ENCODE measurements at regions not wholly inside any gene's neighbourhood (a gene's known extent, or its start where the extent isn't known, plus 50 kb on each side); places are given as distances from the start of the nearest gene placed in this dataset.
"Not testable (repeated sequence)": the region's sequence is repeated elsewhere in the genome, so short reads cannot be mapped to it uniquely, and the experiment has no call there.

DNA sequence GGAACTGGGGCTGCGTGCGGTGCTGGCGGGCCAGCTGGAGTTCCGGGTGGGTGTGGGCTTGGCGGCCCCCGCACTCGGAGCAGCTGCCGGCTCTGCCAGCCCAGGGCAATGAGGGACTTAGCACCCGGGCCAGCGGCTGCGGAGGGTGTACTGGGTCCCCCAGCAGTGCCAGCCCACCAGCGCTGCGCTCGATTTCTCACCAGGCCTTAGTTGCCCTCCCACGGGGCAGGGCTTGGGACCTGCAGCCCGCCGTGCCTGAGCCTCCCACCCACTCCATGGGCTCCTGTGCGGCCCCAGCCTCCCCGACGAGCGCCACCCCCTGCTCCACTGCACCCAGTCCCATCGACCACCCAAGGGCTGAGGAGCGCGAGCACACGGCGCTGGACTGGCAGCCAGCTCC is 126.0 kb upstream of the SPATA12 start:
- H3K36me3 ChIP-seq; H3K4me3 ChIP-seq; DNase-seq (ENCODE audit: low read depth in 1 of 2, low spot score in 2 of 2); H3K27ac ChIP-seq; H3K9me3 ChIP-seq (replicated peaks); H3K27me3 ChIP-seq (replicated peaks): not testable (repeated sequence)
- peaks cover 22% of the 10 kb centered on the region for H3K4me1 ChIP-seq (replicated peaks)

GRCh38 chr3:56933803-56934202 is 126.7 kb upstream of the SPATA12 start:
- no peaks in the 10 kb centered on the region for H3K9me3 ChIP-seq (replicated peaks)

GRCh38 chr3:56932866-56933265 is 127.6 kb upstream of the SPATA12 start:
- H3K36me3 ChIP-seq, result no peaks in the 10 kb centered on the region
- no peak for DNase-seq (ENCODE audit: low read depth in 1 of 2, low spot score in 2 of 2)
- no peak overlapping the region for H3K27ac ChIP-seq
- H3K4me1 ChIP-seq (replicated peaks), result peaks cover 38% of the 10 kb centered on the region
- no peaks in the 10 kb centered on the region for H3K9me3 ChIP-seq (replicated peaks)
- no peak overlapping the region for H3K4me3 ChIP-seq
- H3K27me3 ChIP-seq (replicated peaks), result no peaks in the 10 kb centered on the region

More at GRCh38 chr3:56933803-56934202, 126.7 kb upstream of the SPATA12 start:
- Histone ChIP-seq H3K27me3 (replicated peaks) (no peaks in the 10 kb centered on the region), H3K27ac (no peak overlapping the region), H3K4me1 (replicated peaks) (peaks cover 29% of the 10 kb centered on the region), H3K36me3 (no peaks in the 10 kb centered on the region), H3K4me3 (no peak overlapping the region)
- no peak for DNase-seq (ENCODE audit: low read depth in 1 of 2, low spot score in 2 of 2)

GRCh38 chr3:56931836-56932235 is 128.6 kb upstream of the SPATA12 start:
- Histone ChIP-seq H3K9me3 (replicated peaks) (no peaks in the 10 kb centered on the region), H3K36me3 (no peaks in the 10 kb centered on the region), H3K4me1 (replicated peaks) (peaks cover 42% of the 10 kb centered on the region), H3K4me3 (no peak overlapping the region), H3K27me3 (replicated peaks) (no peaks in the 10 kb centered on the region), H3K27ac (no peak overlapping the region)
- DNase-seq (ENCODE audit: low read depth in 1 of 2, low spot score in 2 of 2), result no peak

DNA sequence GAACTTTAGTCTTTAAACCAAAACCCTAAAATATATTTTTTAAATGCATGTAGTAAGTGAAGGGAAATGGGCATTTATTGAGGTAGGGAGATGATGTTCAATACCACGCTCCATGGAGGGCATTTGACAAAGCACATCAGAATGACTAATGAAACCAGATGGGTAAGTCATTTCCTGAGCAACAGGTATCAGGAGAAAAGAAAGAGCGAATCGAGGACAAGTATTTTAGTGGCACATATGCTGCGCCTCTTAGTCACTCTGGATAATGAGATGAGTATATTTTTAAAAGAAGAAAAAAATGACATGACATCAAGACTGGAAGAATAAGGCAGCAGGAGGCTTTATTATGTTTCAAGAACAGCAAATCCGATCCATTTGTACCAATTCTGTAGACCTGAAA is 129.0 kb upstream of the ARHGEF3 start:
- no peaks in the 10 kb centered on the region for H3K9me3 ChIP-seq (replicated peaks)
- H3K27ac ChIP-seq, result peak overlapping the region; percentile 60
- H3K27me3 ChIP-seq (replicated peaks), result no peaks in the 10 kb centered on the region
- DNase-seq (ENCODE audit: low read depth in 1 of 2, low spot score in 2 of 2), result peak in 1 of 2 experiments; percentile 43
- no peaks in the 10 kb centered on the region for H3K36me3 ChIP-seq
- no peak overlapping the region for H3K4me3 ChIP-seq
- H3K4me1 ChIP-seq (replicated peaks), result peaks cover 53% of the 10 kb centered on the region

GRCh38 chr3:56929809-56930615 is 128.3 kb upstream of the ARHGEF3 start:
- H3K27ac ChIP-seq, result peak overlapping the region; percentile 60
- H3K4me1 ChIP-seq (replicated peaks), result peaks cover 54% of the 10 kb centered on the region
- DNase-seq (ENCODE audit: low read depth in 1 of 2, low spot score in 2 of 2), result peak; percentile 72 to 73
- no peak overlapping the region for H3K4me3 ChIP-seq
- H3K36me3 ChIP-seq, result no peaks in the 10 kb centered on the region
- H3K9me3 ChIP-seq (replicated peaks), result no peaks in the 10 kb centered on the region
- H3K27me3 ChIP-seq (replicated peaks), result no peaks in the 10 kb centered on the region

DNA sequence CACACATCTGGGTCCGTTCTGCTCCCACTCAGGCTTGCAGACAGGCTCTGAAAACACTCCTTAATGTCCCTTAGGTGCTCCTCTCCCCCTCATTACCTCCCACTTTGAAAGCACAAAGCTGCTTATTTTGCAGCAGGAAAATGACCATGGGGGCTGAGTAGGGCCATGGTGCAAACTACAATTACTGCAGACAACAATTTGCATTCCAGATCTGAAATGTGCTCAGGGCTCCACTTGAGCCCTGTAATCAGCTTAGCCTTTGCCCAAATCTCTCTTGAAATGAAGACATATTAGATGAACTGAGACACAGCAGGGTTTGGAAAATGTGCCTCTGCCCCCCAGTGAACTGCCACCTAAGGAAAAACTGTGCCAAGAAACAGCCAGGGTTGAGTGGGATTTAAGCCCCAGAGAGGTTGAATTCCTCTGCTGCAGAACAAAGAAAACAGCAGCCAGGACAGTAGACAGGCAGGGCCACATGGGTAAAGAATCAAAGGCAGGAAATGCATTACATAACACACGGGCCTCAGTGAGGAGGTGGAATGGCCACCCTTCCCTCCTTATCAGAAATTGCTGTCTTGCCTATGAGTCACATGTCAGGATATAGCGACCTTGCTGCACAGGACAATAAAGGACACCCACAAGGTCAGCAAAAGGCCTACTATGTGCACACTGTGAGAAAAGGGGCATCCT is 126.8 kb upstream of the ARHGEF3 start:
- peak overlapping the region; percentile 60 for H3K27ac ChIP-seq
- H3K27me3 ChIP-seq (replicated peaks), result no peaks in the 10 kb centered on the region
- no peaks in the 10 kb centered on the region for H3K9me3 ChIP-seq (replicated peaks)
- H3K36me3 ChIP-seq, result no peaks in the 10 kb centered on the region
- peak; percentile 43 to 54 for DNase-seq (ENCODE audit: low read depth in 1 of 2, low spot score in 2 of 2)
- peaks cover 68% of the 10 kb centered on the region for H3K4me1 ChIP-seq (replicated peaks)
- no peak overlapping the region for H3K4me3 ChIP-seq

DNA sequence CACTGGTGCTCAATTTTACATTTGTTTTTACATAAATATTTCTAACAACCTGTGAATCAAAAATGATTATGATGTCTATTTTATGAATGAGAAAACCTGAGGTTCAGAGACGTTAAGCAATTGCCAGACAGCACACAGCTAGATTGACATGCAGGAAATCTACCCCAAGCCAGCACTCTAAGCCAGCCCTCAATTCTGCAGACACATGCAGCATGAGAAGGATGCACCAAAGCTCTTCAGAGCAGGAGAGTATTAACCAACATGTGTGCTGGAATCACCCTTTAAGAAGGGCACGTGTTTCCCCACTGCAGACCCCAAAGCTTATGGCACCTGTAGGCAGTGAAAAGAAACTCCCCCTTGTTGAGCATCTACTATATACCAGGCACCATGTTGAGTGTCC is 126.1 kb upstream of the ARHGEF3 start:
- H3K27ac ChIP-seq, result no peak overlapping the region
- H3K9me3 ChIP-seq (replicated peaks), result no peaks in the 10 kb centered on the region
- H3K36me3 ChIP-seq, result no peaks in the 10 kb centered on the region
- H3K4me3 ChIP-seq, result no peak overlapping the region
- peaks cover 72% of the 10 kb centered on the region for H3K4me1 ChIP-seq (replicated peaks)
- H3K27me3 ChIP-seq (replicated peaks), result no peaks in the 10 kb centered on the region
- no peak for DNase-seq (ENCODE audit: low read depth in 1 of 2, low spot score in 2 of 2)

- Histone ChIP-seq H3K9me3 (replicated peaks) (no peaks in the 10 kb centered on the region), H3K27ac (peak overlapping the region; percentile 75), H3K36me3 (no peaks in the 10 kb centered on the region), H3K4me1 (replicated peaks) (peaks cover 72% of the 10 kb centered on the region), H3K27me3 (replicated peaks) (no peaks in the 10 kb centered on the region), H3K4me3 (no peak overlapping the region)
- DNase-seq (ENCODE audit: low read depth in 1 of 2, low spot score in 2 of 2), result no peak
Measured at GRCh38 chr3:56926947-56927282, 125.2 kb upstream of the ARHGEF3 start.

- no peaks in the 10 kb centered on the region for H3K9me3 ChIP-seq (replicated peaks)
- no peaks in the 10 kb centered on the region for H3K27me3 ChIP-seq (replicated peaks)
- H3K4me1 ChIP-seq (replicated peaks), result peaks cover 77% of the 10 kb centered on the region
- DNase-seq (ENCODE audit: low read depth in 1 of 2, low spot score in 2 of 2), result peak; percentile 61 to 72
- H3K4me3 ChIP-seq, result no peak overlapping the region
- peak overlapping the region; percentile 75 for H3K27ac ChIP-seq
- H3K36me3 ChIP-seq, result no peaks in the 10 kb centered on the region
Measured at GRCh38 chr3:56926243-56926946, 124.6 kb upstream of the ARHGEF3 start.

DNA sequence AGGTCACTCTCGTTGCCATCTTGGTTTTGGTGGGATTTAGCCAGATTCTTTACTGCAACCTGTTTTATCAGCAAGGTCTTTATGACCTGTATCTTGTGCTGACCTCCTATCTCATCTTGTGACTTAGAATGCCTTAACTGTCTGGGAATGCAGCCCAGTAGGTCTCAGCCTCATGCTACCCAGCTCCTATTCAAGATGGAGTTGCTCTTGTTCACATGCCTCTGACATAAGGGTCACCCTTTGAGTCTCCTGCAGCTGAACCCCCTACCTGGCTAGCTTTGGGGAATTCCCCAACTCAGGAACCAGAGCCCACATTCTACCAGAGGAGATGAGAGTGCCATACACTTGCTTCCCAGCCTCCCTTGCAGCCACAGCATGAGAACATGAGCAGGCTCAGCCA is 123.0 kb upstream of the ARHGEF3 start:
- H3K9me3 ChIP-seq (replicated peaks); H3K27me3 ChIP-seq (replicated peaks); H3K4me3 ChIP-seq; DNase-seq (ENCODE audit: low read depth in 1 of 2, low spot score in 2 of 2); H3K36me3 ChIP-seq: not testable (repeated sequence)
- Histone ChIP-seq H3K4me1 (replicated peaks) (peaks cover 64% of the 10 kb centered on the region), H3K27ac (peak overlapping the region; percentile 30)

GRCh38 chr3:56923526-56924224 is 121.9 kb upstream of the ARHGEF3 start:
- Histone ChIP-seq H3K27ac (peak overlapping the region; percentile 30), H3K9me3 (replicated peaks) (no peaks in the 10 kb centered on the region), H3K4me3 (no peak overlapping the region), H3K36me3 (no peaks in the 10 kb centered on the region), H3K4me1 (replicated peaks) (peaks cover 53% of the 10 kb centered on the region), H3K27me3 (replicated peaks) (no peaks in the 10 kb centered on the region)
- DNase-seq (ENCODE audit: low read depth in 1 of 2, low spot score in 2 of 2), result peak; percentile 51 to 58

- peak; percentile 30 to 45 for DNase-seq (ENCODE audit: low read depth in 1 of 2, low spot score in 2 of 2)
- no peaks in the 10 kb centered on the region for H3K9me3 ChIP-seq (replicated peaks)
- H3K36me3 ChIP-seq, result no peaks in the 10 kb centered on the region
- peaks cover 37% of the 10 kb centered on the region for H3K4me1 ChIP-seq (replicated peaks)
- H3K4me3 ChIP-seq, result no peak overlapping the region
- no peak overlapping the region for H3K27ac ChIP-seq
- H3K27me3 ChIP-seq (replicated peaks), result no peaks in the 10 kb centered on the region
Measured at GRCh38 chr3:56921573-56922453, 120.1 kb upstream of the ARHGEF3 start.
